ENCODE measurements at regions not wholly inside any gene's neighbourhood (a gene's known extent, or its start where the extent isn't known, plus 50 kb on each side); places are given as distances from the start of the nearest gene placed in this dataset.

GRCh38 chr13:73286942-73287620, 228.3 kb downstream of the KLF5 start:
- Mint-ChIP-seq H3K4me1 (ENCODE audit: low read depth) (no peaks in the 10 kb centered on the region), H3K36me3 (ENCODE audit: insufficient read depth in 2 of 2) (peaks cover 0 to 2% of the 10 kb centered on the region in 2 donors), H3K9me3 (peaks cover 0 to 2% of the 10 kb centered on the region in 2 donors), H3K4me3 (no peak overlapping the region), H3K27ac (no peak overlapping the region), H3K27me3 (ENCODE audit: low read depth) (peaks cover 8% of the 10 kb centered on the region)
- DNase-seq (no peak), ATAC-seq (replicated peaks in 1 of 2) (no peak)

GRCh38 chr13:73286177-73286576, 227.4 kb downstream of the KLF5 start:
- DNase-seq = no peak
- ATAC-seq (replicated peaks in 1 of 2) = no peak
- Mint-ChIP-seq H3K27ac (no peak overlapping the region), H3K4me1 (ENCODE audit: low read depth) (no peaks in the 10 kb centered on the region), H3K9me3 (peaks cover 0 to 2% of the 10 kb centered on the region in 2 donors), H3K27me3 (ENCODE audit: low read depth) (peaks cover 6% of the 10 kb centered on the region), H3K4me3 (no peak overlapping the region), H3K36me3 (ENCODE audit: insufficient read depth in 2 of 2) (peaks cover 0 to 2% of the 10 kb centered on the region in 2 donors)

GRCh38 chr13:73284081-73284874, 225.5 kb downstream of the KLF5 start:
- peaks cover 0 to 2% of the 10 kb centered on the region in 2 donors for H3K36me3 Mint-ChIP-seq (ENCODE audit: insufficient read depth in 2 of 2)
- no peaks in the 10 kb centered on the region for H3K27me3 Mint-ChIP-seq (ENCODE audit: low read depth)
- no peak for ATAC-seq (replicated peaks in 1 of 2)
- peaks cover 0 to 2% of the 10 kb centered on the region in 2 donors for H3K9me3 Mint-ChIP-seq
- H3K4me3 Mint-ChIP-seq = no peak overlapping the region
- no peak for DNase-seq
- H3K27ac Mint-ChIP-seq = no peak overlapping the region
- H3K4me1 Mint-ChIP-seq (ENCODE audit: low read depth) = no peaks in the 10 kb centered on the region

- H3K27ac Mint-ChIP-seq = no peak overlapping the region
- DNase-seq (no peak), ATAC-seq (replicated peaks in 1 of 2) (no peak)
- peaks cover 2 to 4% of the 10 kb centered on the region in 2 donors for H3K9me3 Mint-ChIP-seq
- H3K27me3 Mint-ChIP-seq (ENCODE audit: low read depth) = no peaks in the 10 kb centered on the region
- peaks cover 1% of the 10 kb centered on the region for H3K4me1 Mint-ChIP-seq (ENCODE audit: low read depth)
- no peak overlapping the region for H3K4me3 Mint-ChIP-seq
- H3K36me3 Mint-ChIP-seq (ENCODE audit: insufficient read depth in 2 of 2) = peaks cover 0 to under 1% of the 10 kb centered on the region in 2 donors
These were observed 224.8 kb downstream of the KLF5 start for GRCh38 chr13:73283636-73284035.

GRCh38 chr13:73281746-73282145, 222.9 kb downstream of the KLF5 start:
- H3K36me3 Mint-ChIP-seq (ENCODE audit: insufficient read depth in 2 of 2) = no peaks in the 10 kb centered on the region
- peaks cover 2 to 6% of the 10 kb centered on the region in 2 donors for H3K9me3 Mint-ChIP-seq
- ATAC-seq (replicated peaks in 1 of 2) (no peak), DNase-seq (no peak)
- peaks cover 10% of the 10 kb centered on the region for H3K4me1 Mint-ChIP-seq (ENCODE audit: low read depth)
- H3K27me3 Mint-ChIP-seq (ENCODE audit: low read depth) = no peaks in the 10 kb centered on the region
- no peak overlapping the region for H3K27ac Mint-ChIP-seq
- H3K4me3 Mint-ChIP-seq = no peak overlapping the region

- Mint-ChIP-seq H3K4me1 (ENCODE audit: low read depth) (peaks cover 16% of the 10 kb centered on the region), H3K36me3 (ENCODE audit: insufficient read depth in 2 of 2) (no peaks in the 10 kb centered on the region), H3K27ac (no peak overlapping the region), H3K27me3 (ENCODE audit: low read depth) (no peaks in the 10 kb centered on the region), H3K4me3 (no peak overlapping the region), H3K9me3 (peaks cover 2 to 6% of the 10 kb centered on the region in 2 donors)
- ATAC-seq (replicated peaks in 1 of 2) (no peak), DNase-seq (no peak)
These were observed 219.4 kb downstream of the KLF5 start for GRCh38 chr13:73278186-73278585.

- Mint-ChIP-seq H3K27ac (no peak overlapping the region), H3K9me3 (peaks cover 2 to 6% of the 10 kb centered on the region in 2 donors), H3K4me1 (ENCODE audit: low read depth) (peaks cover 16% of the 10 kb centered on the region), H3K4me3 (no peak overlapping the region), H3K36me3 (ENCODE audit: insufficient read depth in 2 of 2) (no peaks in the 10 kb centered on the region), H3K27me3 (ENCODE audit: low read depth) (no peaks in the 10 kb centered on the region)
- no peak for DNase-seq
- ATAC-seq (replicated peaks in 1 of 2) = peak in 1 of 2 donors; percentile 25
These were observed 216.4 kb downstream of the KLF5 start for GRCh38 chr13:73275163-73275562.

- no peak overlapping the region for H3K4me3 Mint-ChIP-seq
- H3K27ac Mint-ChIP-seq = no peak overlapping the region
- peaks cover 2 to 10% of the 10 kb centered on the region in 2 donors for H3K9me3 Mint-ChIP-seq
- ATAC-seq (replicated peaks in 1 of 2) = no peak
- H3K27me3 Mint-ChIP-seq (ENCODE audit: low read depth) = no peaks in the 10 kb centered on the region
- DNase-seq = no peak
- H3K36me3 Mint-ChIP-seq (ENCODE audit: insufficient read depth in 2 of 2) = peaks cover 4 to 5% of the 10 kb centered on the region in 2 donors
- peaks cover 16% of the 10 kb centered on the region for H3K4me1 Mint-ChIP-seq (ENCODE audit: low read depth)
These were observed 215.3 kb downstream of the KLF5 start for GRCh38 chr13:73274147-73274546.

- ATAC-seq (replicated peaks in 1 of 2) = no peak
- H3K4me1 Mint-ChIP-seq (ENCODE audit: low read depth) = peaks cover 16% of the 10 kb centered on the region
- no peak for DNase-seq
These were observed 214.9 kb downstream of the KLF5 start for GRCh38 chr13:73273745-73274144.

GRCh38 chr13:73273276-73273675, 214.5 kb downstream of the KLF5 start:
- ATAC-seq (replicated peaks in 1 of 2) (no peak), DNase-seq (no peak)
- Mint-ChIP-seq H3K36me3 (ENCODE audit: insufficient read depth in 2 of 2) (peaks cover 4 to 7% of the 10 kb centered on the region in 2 donors), H3K4me1 (ENCODE audit: low read depth) (peaks cover 11% of the 10 kb centered on the region), H3K27me3 (ENCODE audit: low read depth) (no peaks in the 10 kb centered on the region), H3K27ac (no peak overlapping the region), H3K4me3 (no peak overlapping the region), H3K9me3 (peaks cover 4 to 6% of the 10 kb centered on the region in 2 donors)

More at GRCh38 chr13:73273745-73274144, 214.9 kb downstream of the KLF5 start:
- Mint-ChIP-seq H3K4me3 (no peak overlapping the region), H3K9me3 (peaks cover 4 to 7% of the 10 kb centered on the region in 2 donors), H3K27ac (no peak overlapping the region), H3K27me3 (ENCODE audit: low read depth) (no peaks in the 10 kb centered on the region), H3K36me3 (ENCODE audit: insufficient read depth in 2 of 2) (peaks cover 4 to 6% of the 10 kb centered on the region in 2 donors)

GRCh38 chr13:73272831-73273230, 214.0 kb downstream of the KLF5 start:
- DNase-seq (no peak), ATAC-seq (replicated peaks in 1 of 2) (no peak)
- peaks cover 4 to 6% of the 10 kb centered on the region in 2 donors for H3K9me3 Mint-ChIP-seq

GRCh38 chr13:73268306-73268705, 209.5 kb downstream of the KLF5 start:
- no peak overlapping the region for H3K4me3 Mint-ChIP-seq
- ATAC-seq (replicated peaks in 1 of 2) = no peak
- H3K27ac Mint-ChIP-seq = no peak overlapping the region

More at GRCh38 chr13:73272831-73273230, 214.0 kb downstream of the KLF5 start:
- Mint-ChIP-seq H3K4me3 (no peak overlapping the region), H3K36me3 (ENCODE audit: insufficient read depth in 2 of 2) (peaks cover 4 to 7% of the 10 kb centered on the region in 2 donors), H3K4me1 (ENCODE audit: low read depth) (peaks cover 7% of the 10 kb centered on the region), H3K27me3 (ENCODE audit: low read depth) (no peaks in the 10 kb centered on the region), H3K27ac (no peak overlapping the region)

GRCh38 chr13:73266640-73267180, 207.9 kb downstream of the KLF5 start:
- DNase-seq = no peak

More at GRCh38 chr13:73268306-73268705, 209.5 kb downstream of the KLF5 start:
- DNase-seq = no peak
- H3K9me3 Mint-ChIP-seq = peaks cover 1 to 4% of the 10 kb centered on the region in 2 donors
- no peaks in the 10 kb centered on the region for H3K4me1 Mint-ChIP-seq (ENCODE audit: low read depth)
- peaks cover 4 to 7% of the 10 kb centered on the region in 2 donors for H3K36me3 Mint-ChIP-seq (ENCODE audit: insufficient read depth in 2 of 2)
- no peaks in the 10 kb centered on the region for H3K27me3 Mint-ChIP-seq (ENCODE audit: low read depth)

More at GRCh38 chr13:73266640-73267180, 207.9 kb downstream of the KLF5 start:
- Mint-ChIP-seq H3K27me3 (ENCODE audit: low read depth) (no peaks in the 10 kb centered on the region), H3K4me3 (no peak overlapping the region), H3K36me3 (ENCODE audit: insufficient read depth in 2 of 2) (peaks cover 4 to 7% of the 10 kb centered on the region in 2 donors), H3K4me1 (ENCODE audit: low read depth) (no peaks in the 10 kb centered on the region), H3K9me3 (peaks cover 1 to 4% of the 10 kb centered on the region in 2 donors), H3K27ac (no peak overlapping the region)
- ATAC-seq (replicated peaks in 1 of 2) = no peak
